ENCODE measurements at regions not wholly inside any gene's neighbourhood (a gene's known extent, or its start where the extent isn't known, plus 50 kb on each side); places are given as distances from the start of the nearest gene placed in this dataset.

DNA sequence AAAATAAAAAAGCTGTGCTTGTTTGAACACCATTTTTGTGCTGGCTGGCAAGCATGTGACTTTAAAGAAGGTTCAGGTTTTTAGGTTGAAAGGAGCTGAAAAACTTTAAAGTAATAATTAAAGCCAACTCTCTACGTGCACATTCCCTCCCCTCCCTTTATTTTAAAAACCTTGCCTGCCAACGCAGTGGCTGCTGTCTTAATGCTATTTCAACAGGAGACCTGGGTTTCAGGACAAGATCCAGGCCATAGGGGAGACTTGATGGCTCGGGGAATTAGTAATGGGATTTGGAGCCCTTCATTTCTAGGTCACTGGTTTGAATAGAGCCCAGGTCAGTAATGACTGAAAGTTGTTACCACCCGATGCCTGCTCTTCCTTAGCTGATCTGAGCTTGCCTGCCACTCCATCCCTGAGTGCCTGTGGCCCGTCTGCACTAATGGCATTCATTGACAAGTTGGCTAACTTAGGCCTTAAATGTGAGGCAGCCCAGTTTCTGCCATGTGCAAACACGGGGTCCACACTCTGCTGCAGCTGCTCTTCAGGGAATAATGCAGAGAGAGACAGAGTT is 1233.2 kb upstream of the ZEB2 start:
- TF ChIP-seq CTCF (IDR thresholded peaks at IDR 0.05; ENCODE audit: insufficient read depth, low read depth, low read length) (no peak), EZH2 (IDR thresholded peaks at IDR 0.05; ENCODE audit: insufficient read depth, low read length) (no peak)

Data from astrocyte (in vitro differentiated cells and primary cell).